H1 (cell line): ENCODE measurements at regions not wholly inside any gene's neighbourhood (a gene's known extent, or its start where the extent isn't known, plus 50 kb on each side); places are given as distances from the start of the nearest gene placed in this dataset.

ENCODE experiments used
- CTCF ChIA-PET: fragments of 300-600 bp; sonication (Branson Sonifier 250); formaldehyde crosslinking; loops from one replicate; lab custom pipeline; 2021; ENCODE audit not compliant: partially characterized antibody; lab: Charles Lee
- POLR2A ChIA-PET: fragments of 300-600 bp; sonication (Branson Sonifier 250); formaldehyde crosslinking; loops from one replicate; lab custom pipeline; 2021; ENCODE audit warnings: inconsistent platforms; ENCODE audit not compliant: partially characterized antibody; lab: Charles Lee
- DNase-seq, 2 experiments: peaks; one replicate each; pipeline versions ENCODE4 v3.0.0 to v3.0.0-alpha.2; 2010 to 2022; ENCODE audit warnings: low spot score in 2 of 2, low read depth in 1 of 2, mixed read lengths in 1 of 2
- FAIRE-seq: peaks from 2 replicates; lab custom pipeline; 2011; peaks lifted over from hg19 to GRCh38; lab: Jason Lieb, UNC
- H2AFZ ChIP-seq: 2 replicates; pipeline ENCODE4 v1.8.1; 2012; ENCODE audit warnings: low read length, inconsistent platforms
- H2AK5ac ChIP-seq: 2 replicates; pipeline ENCODE4 v1.6.1; 2013; ENCODE audit warnings: low read depth, low read length
- H2BK120ac ChIP-seq: replicated peaks from 2 replicates; pipeline ENCODE3; 2013; ENCODE audit warnings: low read depth, low read length, inconsistent platforms
- H2BK12ac ChIP-seq: 2 replicates; pipeline ENCODE4 v1.6.1; 2013; ENCODE audit warnings: low read depth, low read length
- H2BK15ac ChIP-seq: 2 replicates; pipeline ENCODE4 v1.6.1; 2013; ENCODE audit warnings: low read length
- H2BK20ac ChIP-seq: 2 replicates; pipeline ENCODE4 v1.6.1; 2013; ENCODE audit warnings: low read length
- H2BK5ac ChIP-seq: 2 replicates; pipeline ENCODE4 v1.6.1; 2013; ENCODE audit warnings: low read depth, low read length
- H3K14ac ChIP-seq: 2 replicates; pipeline ENCODE4 v1.6.1; 2013; ENCODE audit warnings: inconsistent platforms; ENCODE audit not compliant: insufficient read length
- H3K18ac ChIP-seq: 2 replicates; pipeline ENCODE4 v1.6.1; 2013; ENCODE audit warnings: low read length; ENCODE audit errors: extremely low read depth
- H3K23ac ChIP-seq: 2 replicates; pipeline ENCODE4 v1.6.1; 2013; ENCODE audit warnings: inconsistent platforms; ENCODE audit not compliant: insufficient read length
- H3K23me2 ChIP-seq: 2 replicates; pipeline ENCODE4 v1.6.1; 2013; ENCODE audit warnings: low read depth, low read length
- H3K27ac ChIP-seq: 2 replicates; pipeline ENCODE4 v1.6.1; 2011; ENCODE audit warnings: low read depth, low read length, inconsistent platforms
- H3K27me3 ChIP-seq, 4 experiments: replicated peaks in 1 of 4; 1 replicate in 1 of 4; 2 replicates in 3 of 4; pipeline versions ENCODE4 v1.6.1 to v1.8.1; 2011 to 2013; ENCODE audit warnings: low read length in 3 of 4, mild to moderate bottlenecking in 3 of 4, inconsistent platforms in 2 of 4, mixed read lengths in 2 of 4, moderate library complexity in 1 of 4; ENCODE audit not compliant: control insufficient read depth in 3 of 4, insufficient read depth in 3 of 4; ENCODE audit errors: extremely low read depth in 1 of 4
- H3K36me3 ChIP-seq, 4 experiments: 2 replicates each; pipeline versions ENCODE4 v1.6.1 to v1.8.1; 2011 to 2013; ENCODE audit warnings: mild to moderate bottlenecking in 4 of 4, low read length in 3 of 4, moderate library complexity in 2 of 4, control low read depth in 1 of 4, inconsistent platforms in 1 of 4; ENCODE audit not compliant: insufficient read depth in 4 of 4, control insufficient read depth in 2 of 4
- H3K4ac ChIP-seq: replicated peaks from 2 replicates; pipeline ENCODE3; 2013; ENCODE audit warnings: low read length, low read depth, mixed read lengths, inconsistent platforms; ENCODE audit not compliant: insufficient read length
- H3K4me1 ChIP-seq, 4 experiments: replicated peaks in 1 of 4; 1 replicate in 1 of 4; 2 replicates in 3 of 4; pipeline versions ENCODE4 v1.6.1 to v1.8.1; 2011 to 2013; ENCODE audit warnings: low read length in 3 of 4, inconsistent platforms in 2 of 4, mixed read lengths in 1 of 4; ENCODE audit not compliant: insufficient read depth in 4 of 4, control insufficient read depth in 3 of 4
- H3K4me2 ChIP-seq, 2 experiments: 2 replicates each; pipeline versions ENCODE4 v1.6.1 to v1.8.1; 2011 to 2013; ENCODE audit warnings: low read depth in 2 of 2, low read length in 2 of 2, control low read depth in 1 of 2, inconsistent platforms in 1 of 2, mild to moderate bottlenecking in 1 of 2; ENCODE audit not compliant: insufficient read depth in 1 of 2
- H3K4me3 ChIP-seq, 4 experiments: fragments of 200-600, 300-600 bp in 1 of 4; sonication (generic), shearing (Covaris generic), sonication (Bioruptor Twin) in 1 of 4; 2 replicates each; pipeline versions ENCODE4 v1.5.1 to v1.8.1; 2011 to 2016; ENCODE audit warnings: low read length in 4 of 4, low read depth in 3 of 4, control low read depth in 2 of 4, inconsistent platforms in 2 of 4, mild to moderate bottlenecking in 2 of 4, mixed read lengths in 1 of 4, moderate library complexity in 1 of 4; ENCODE audit not compliant: insufficient read depth in 2 of 4; ENCODE audit errors: extremely low read depth in 1 of 4
- H3K56ac ChIP-seq: replicated peaks from 2 replicates; pipeline ENCODE3; 2013; ENCODE audit warnings: low read depth, mild to moderate bottlenecking, mixed read lengths, low read length, inconsistent platforms; ENCODE audit not compliant: insufficient read length
- H3K79me1 ChIP-seq: 2 replicates; pipeline ENCODE4 v1.6.1; 2013; ENCODE audit warnings: low read depth, low read length, control low read depth
- H3K79me2 ChIP-seq, 2 experiments: 2 replicates each; pipeline versions ENCODE4 v1.6.1 to v1.8.1; 2012 to 2013; ENCODE audit warnings: low read length in 2 of 2, mild to moderate bottlenecking in 2 of 2, inconsistent platforms in 1 of 2; ENCODE audit not compliant: insufficient read depth in 2 of 2, control insufficient read depth in 1 of 2
- H3K9ac ChIP-seq, 4 experiments: replicated peaks in 1 of 4; 1 replicate in 1 of 4; 2 replicates in 3 of 4; pipeline versions ENCODE4 v1.6.1 to v1.8.1; 2011 to 2013; ENCODE audit warnings: low read depth in 3 of 4, low read length in 3 of 4, control low read depth in 2 of 4, mild to moderate bottlenecking in 2 of 4, moderate library complexity in 2 of 4, inconsistent platforms in 1 of 4; ENCODE audit errors: extremely low read depth in 1 of 4
- H3K9me3 ChIP-seq, 2 experiments: 2 replicates each; pipeline versions ENCODE4 v1.6.1 to v1.8.1; 2012 to 2013; ENCODE audit warnings: mild to moderate bottlenecking in 2 of 2, moderate library complexity in 2 of 2, control low read depth in 1 of 2, inconsistent platforms in 1 of 2, low read depth in 1 of 2, low read length in 1 of 2, mixed read lengths in 1 of 2; ENCODE audit not compliant: insufficient read depth in 2 of 2
- H4K20me1 ChIP-seq, 2 experiments: replicated peaks in 1 of 2; 2 replicates each; pipeline versions ENCODE3 to v1.8.1; 2011 to 2013; ENCODE audit warnings: inconsistent platforms in 2 of 2, low read length in 2 of 2, mild to moderate bottlenecking in 1 of 2; ENCODE audit not compliant: insufficient read depth in 2 of 2, control insufficient read depth in 1 of 2
- H4K5ac ChIP-seq: 2 replicates; pipeline ENCODE4 v1.6.1; 2013; ENCODE audit warnings: low read length, low read depth, mixed read lengths, inconsistent platforms; ENCODE audit not compliant: insufficient read length
- H4K8ac ChIP-seq: 2 replicates; pipeline ENCODE4 v1.8.0; 2013; ENCODE audit warnings: mild to moderate bottlenecking, moderate library complexity, low read length, inconsistent platforms; ENCODE audit not compliant: insufficient read depth; ENCODE audit errors: extremely low read depth
- H4K91ac ChIP-seq: replicated peaks from 2 replicates; pipeline ENCODE3; 2013; ENCODE audit warnings: low read length, mixed read lengths, inconsistent platforms; ENCODE audit not compliant: insufficient read length
- CBX5 ChIP-seq: fragments of 300-800, 300-1000 bp; sonication (generic); IDR thresholded peaks from 2 replicates; pipeline ENCODE4 v1.7.1; 2016; ENCODE audit warnings: antibody characterized with exemption, low read length, low read depth
- WGBS, 2 experiments: shearing (Covaris generic) in 1 of 2; methylation state at CpG; one replicate each; pipeline versions ENCODE4 v1.1.6 to v1.1.7; 2013 to 2015; ENCODE audit warnings: low lambda C conversion rate in 2 of 2, mixed read lengths in 2 of 2, inconsistent platforms in 1 of 2, low coverage in 1 of 2, missing lambda C conversion rate in 1 of 2; ENCODE audit not compliant: insufficient replicate concordance in 2 of 2, insufficient coverage in 1 of 2, insufficient read length in 1 of 2; ENCODE audit errors: extremely low coverage in 1 of 2, missing lambda C conversion rate in 1 of 2; 5-methylcytosine and 5-hydroxymethylcytosine counted together

DNA sequence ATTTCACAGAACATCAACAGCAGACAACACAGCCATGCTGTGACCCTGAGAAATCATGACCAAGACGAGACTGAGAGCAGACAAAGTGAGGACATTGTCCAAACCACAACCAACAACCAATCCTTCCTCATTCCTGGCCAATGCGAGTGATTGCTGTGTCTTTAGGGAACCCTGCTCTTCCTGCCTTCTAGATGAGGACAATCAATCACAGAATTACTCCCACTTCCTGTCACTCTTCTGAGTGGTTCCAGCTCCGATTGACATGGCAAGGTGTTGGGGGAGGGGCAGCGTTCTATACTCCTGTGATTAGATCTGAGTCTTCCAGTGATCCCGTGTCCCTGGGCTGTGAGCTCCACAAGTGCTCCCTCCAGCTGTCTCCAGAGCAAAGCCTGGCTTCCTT lies 227.8 kb downstream of the STIM2 start:
- Histone ChIP-seq H3K4me3 (no peak overlapping the region), H3K27ac (no peak overlapping the region), H2BK12ac (peak overlapping the region; percentile 88), H3K79me2 (no peaks in the 10 kb centered on the region), H3K14ac (no peak overlapping the region), H3K4me1 (peaks cover 9 to 30% (median 29%) of the 10 kb centered on the region in 4 experiments), H3K4ac (peak overlapping the region; percentile 71), H4K8ac (no peak overlapping the region), H4K20me1 (no peaks in the 10 kb centered on the region), H3K36me3 (no peaks in the 10 kb centered on the region), H3K27me3 (peaks cover 0 to 17% (median 11%) of the 10 kb centered on the region in 4 experiments; a peak in 6 of 7 replicates), H4K91ac (peak overlapping the region; percentile 67), H3K9ac (peak overlapping the region in 1 of 4 experiments; percentile 7; a peak in 1 of 7 replicates), H2BK5ac (peak overlapping the region; percentile 92; the same call in 1 of the 2 replicates), H3K23me2 (peaks cover 6% of the 10 kb centered on the region), H2BK20ac (peak overlapping the region; percentile 40; the same call in 1 of the 2 replicates), H3K79me1 (no peaks in the 10 kb centered on the region), H3K23ac (no peak overlapping the region), H2BK15ac (0 out of 2 replicates have a peak overlapping the region, but pooled peaks have one; percentile 36), H3K18ac (peak overlapping the region; percentile 55; the same call in 1 of the 2 replicates), H3K9me3 (no peaks in the 10 kb centered on the region), H4K5ac (no peak overlapping the region), H2BK120ac (peak overlapping the region; percentile 34), H2AK5ac (peak overlapping the region; percentile 34; the same call in 1 of the 2 replicates), H2AFZ (no peak overlapping the region), H3K56ac (no peak overlapping the region), H3K4me2 (peak overlapping the region in 1 of 2 experiments; percentile 37; a peak in 3 of 4 replicates)
- CTCF ChIA-PET, result interaction anchor here (0.8 to 1.3 kb wide), 3 partner anchors 12 to 36 kb away, joined by 3 read pairs; no protein-coding TSS in a partner anchor
- POLR2A ChIA-PET, result interaction anchor here (1.3 to 1.6 kb wide), 3 partner anchors 12 to 35 kb away, joined by 3 to 6 read pairs (median 4); no protein-coding TSS in a partner anchor
- FAIRE-seq (no peak), DNase-seq (no peak)
- 76% methylated on average over 5 of the region's 5 CpGs; no CpG with 5 or more reads in 1 of the 2 experiments for WGBS, 2 experiments
- TF ChIP-seq CBX5, result no peak
